Endothelial cell of umbilical vein (primary cell): ENCODE measurements at regions not wholly inside any gene's neighbourhood (a gene's known extent, or its start where the extent isn't known, plus 50 kb on each side); places are given as distances from the start of the nearest gene placed in this dataset.

ENCODE experiments used
- BruUV-seq: library from RNA; stranded (reverse); fragments of 400-500 nt; replicated peaks from 2 replicates; lab custom pipeline; 2021; lab: Mats Ljungman, UMichigan
- CTCF ChIA-PET: fragments of 300-600, 350-600 bp; sonication (Branson Sonifier 250); formaldehyde crosslinking; loops from one replicate; lab custom pipeline; 2021; ENCODE audit warnings: antibody characterized with exemption, inconsistent platforms; lab: Charles Lee
- POLR2A ChIA-PET: fragments of 300-600, 350-600 bp; sonication (Branson Sonifier 250); formaldehyde crosslinking; loops from one replicate; lab custom pipeline; 2021; ENCODE audit warnings: antibody characterized with exemption, inconsistent platforms; lab: Charles Lee
- DNase-seq: peaks from one replicate; pipeline ENCODE4 v3.0.0-alpha.2; 2011; ENCODE audit warnings: low read depth, low spot score
- FAIRE-seq: peaks from 2 replicates; lab custom pipeline; 2011; peaks lifted over from hg19 to GRCh38; lab: Jason Lieb, UNC
- H2AFZ ChIP-seq: 2 replicates; pipeline ENCODE4 v1.6.0; 2012; ENCODE audit warnings: low read depth, low read length, control low read depth, inconsistent platforms
- H3K27ac ChIP-seq: 2 replicates; pipeline ENCODE4 v1.5.1; 2011; ENCODE audit warnings: low read depth, mild to moderate bottlenecking, control low read depth, low read length, moderate library complexity; ENCODE audit not compliant: insufficient read depth
- H3K27me3 ChIP-seq, 2 experiments: 2 replicates each; pipeline versions ENCODE4 v1.6.0 to v1.6.1; 2011; ENCODE audit warnings: low read length in 2 of 2, mixed read lengths in 1 of 2; ENCODE audit not compliant: control insufficient read depth in 2 of 2, insufficient read depth in 2 of 2
- H3K36me3 ChIP-seq, 2 experiments: 2 replicates in 1 of 2; 3 replicates in 1 of 2; pipeline ENCODE4 v1.5.1; 2011; ENCODE audit warnings: low read length in 2 of 2, mild to moderate bottlenecking in 1 of 2, moderate library complexity in 1 of 2; ENCODE audit not compliant: control insufficient read depth in 2 of 2, insufficient read depth in 2 of 2; ENCODE audit errors: extremely low read depth in 1 of 2
- H3K4me1 ChIP-seq: 3 replicates; pipeline ENCODE4 v1.5.1; 2011; ENCODE audit warnings: mild to moderate bottlenecking, low read length; ENCODE audit not compliant: control insufficient read depth, insufficient read depth; ENCODE audit errors: extremely low read depth
- H3K4me2 ChIP-seq: 2 replicates; pipeline ENCODE4 v1.6.1; 2011; ENCODE audit warnings: low read length, control low read depth, mixed read lengths; ENCODE audit not compliant: insufficient read depth
- H3K4me3 ChIP-seq, 3 experiments: fragments of 200-600 bp in 1 of 3; sonication (generic), shearing (Covaris generic) in 1 of 3; replicated peaks in 1 of 3; 2 replicates each; pipeline ENCODE4 v1.5.1; 2011 to 2016; ENCODE audit warnings: control low read depth in 3 of 3, low read length in 3 of 3, mild to moderate bottlenecking in 2 of 3, inconsistent platforms in 1 of 3, low read depth in 1 of 3, moderate library complexity in 1 of 3; ENCODE audit not compliant: insufficient read depth in 1 of 3
- H3K79me2 ChIP-seq: 2 replicates; pipeline ENCODE4 v1.6.0; 2012; ENCODE audit warnings: low read length, inconsistent platforms; ENCODE audit not compliant: control insufficient read depth, insufficient read depth
- H3K9ac ChIP-seq: replicated peaks from 2 replicates; pipeline ENCODE3; 2011; ENCODE audit warnings: low read length, control low read depth; ENCODE audit not compliant: insufficient read depth; ENCODE audit errors: extremely low read depth
- H3K9me1 ChIP-seq: replicated peaks from 3 replicates; pipeline ENCODE4 v1.6.0; 2011; ENCODE audit warnings: mild to moderate bottlenecking, low read length; ENCODE audit not compliant: control insufficient read depth, insufficient read depth; ENCODE audit errors: extremely low read depth
- H3K9me3 ChIP-seq: replicated peaks from 2 replicates; pipeline ENCODE4 v1.5.1; 2012; ENCODE audit warnings: low read length, inconsistent platforms; ENCODE audit not compliant: control insufficient read depth, insufficient read depth
- H4K20me1 ChIP-seq: replicated peaks from 2 replicates; pipeline ENCODE3; 2011; ENCODE audit warnings: mild to moderate bottlenecking, low read length; ENCODE audit not compliant: control insufficient read depth, insufficient read depth; ENCODE audit errors: extremely low read depth
- CTCF ChIP-seq, 2 donors: IDR thresholded peaks; 1 replicate in 1 of 2; 2 replicates in 1 of 2; pipeline ENCODE4 v1.5.1; 2011; ENCODE audit warnings: low read length in 2 of 2, mild to moderate bottlenecking in 2 of 2, moderate library complexity in 2 of 2, control low read depth in 1 of 2, inconsistent platforms in 1 of 2, low read depth in 1 of 2; ENCODE audit not compliant: insufficient read depth in 1 of 2; ENCODE audit errors: extremely low read depth in 1 of 2
- EZH2 ChIP-seq: IDR thresholded peaks from 2 replicates; pipeline ENCODE4 v1.6.1; 2012; ENCODE audit warnings: borderline replicate concordance, low read depth, mild to moderate bottlenecking, moderate library complexity, low read length, inconsistent platforms; ENCODE audit not compliant: severe bottlenecking
- FOS ChIP-seq: IDR thresholded peaks from 2 replicates; pipeline ENCODE4 v1.6.1; 2011; ENCODE audit warnings: mild to moderate bottlenecking, low read length, moderate library complexity, borderline replicate concordance; ENCODE audit not compliant: insufficient read depth
- GATA2 ChIP-seq: IDR thresholded peaks from 2 replicates; pipeline ENCODE4 v1.7.0; 2011; ENCODE audit warnings: low read depth, mild to moderate bottlenecking, moderate library complexity, mixed read lengths, low read length; ENCODE audit not compliant: insufficient read length, insufficient read depth
- JUN ChIP-seq: IDR thresholded peaks from 2 replicates; pipeline ENCODE4 v1.6.1; 2011; ENCODE audit warnings: borderline replicate concordance, low read depth; ENCODE audit not compliant: insufficient read length, insufficient read depth
- MAX ChIP-seq: IDR thresholded peaks from 2 replicates; pipeline ENCODE4 v1.6.1; 2011; ENCODE audit not compliant: insufficient read depth, insufficient read length
- MYC ChIP-seq: IDR thresholded peaks from one replicate; pipeline ENCODE4 v1.6.1; 2011; ENCODE audit warnings: mild to moderate bottlenecking, low read depth, low read length
- POLR2A ChIP-seq: IDR thresholded peaks from 2 replicates; pipeline ENCODE4 v1.6.1; 2012; ENCODE audit warnings: low read depth, mild to moderate bottlenecking, control low read depth, low read length
- POLR2AphosphoS5 ChIP-seq: IDR thresholded peaks from 2 replicates; pipeline ENCODE4 v1.6.1; 2012; ENCODE audit warnings: low read depth, mild to moderate bottlenecking, control low read depth, low read length, moderate library complexity; ENCODE audit not compliant: insufficient read depth
- dilution Hi-C: fragments of 300-500 bp; cut with MboI; formaldehyde crosslinking; loops from one replicate; pipeline ENCODE4 v1.15.0; 2019; ENCODE audit warnings: low sequenced_read_pairs; ENCODE audit not compliant: extremely low pct_ligation_motif_present
- intact Hi-C: fragments of 100-400 bp; cut with micrococcal nuclease; formaldehyde crosslinking; loops from one replicate; pipeline ENCODE4 v1.10.0; 2022

- no peaks in the 10 kb centered on the region for H4K20me1 ChIP-seq
- no peak overlapping the region for H3K4me3 ChIP-seq
- H2AFZ ChIP-seq: no peak overlapping the region
- POLR2A ChIA-PET: no interaction called here
- H3K9me1 ChIP-seq: no peaks in the 10 kb centered on the region
- no peaks in the 10 kb centered on the region for H3K4me1 ChIP-seq
- H3K79me2 ChIP-seq: no peaks in the 10 kb centered on the region
- H3K27ac ChIP-seq: no peak overlapping the region
- H3K9ac ChIP-seq: no peak overlapping the region
- no peaks in the 10 kb centered on the region for H3K36me3 ChIP-seq
- DNase-seq: no peak
- CTCF ChIA-PET: no interaction called here
- no peak for FAIRE-seq
- dilution Hi-C loops: no loop called here
- H3K9me3 ChIP-seq: peaks cover 3% of the 10 kb centered on the region
- no peak overlapping the region for H3K4me2 ChIP-seq
- no peaks in the 10 kb centered on the region for H3K27me3 ChIP-seq
- TF ChIP-seq GATA2: no peak
- no peak for TF ChIP-seq MYC
- no peak for TF ChIP-seq POLR2A
- no peak for TF ChIP-seq CTCF (IDR thresholded peaks at IDR 0.05; ENCODE audit: extremely low read depth in 1 of 2, insufficient read depth in 1 of 2, low read depth in 1 of 2, low read length in 2 of 2)
- no peak for TF ChIP-seq POLR2AphosphoS5
- no peak for TF ChIP-seq FOS
- TF ChIP-seq EZH2: no peak
- TF ChIP-seq MAX: no peak
- no peak for TF ChIP-seq JUN
- BruUV-seq: no TSS peak
- intact Hi-C loops: no loop called here
These were observed 317.6 kb downstream of the CHL1 start for GRCh38 chr3:514192-514591.
